ENCODE measurements at regions not wholly inside any gene's neighbourhood (a gene's known extent, or its start where the extent isn't known, plus 50 kb on each side); places are given as distances from the start of the nearest gene placed in this dataset.
"Not testable (repeated sequence)": the region's sequence is repeated elsewhere in the genome, so short reads cannot be mapped to it uniquely, and the experiment has no call there.

DNA sequence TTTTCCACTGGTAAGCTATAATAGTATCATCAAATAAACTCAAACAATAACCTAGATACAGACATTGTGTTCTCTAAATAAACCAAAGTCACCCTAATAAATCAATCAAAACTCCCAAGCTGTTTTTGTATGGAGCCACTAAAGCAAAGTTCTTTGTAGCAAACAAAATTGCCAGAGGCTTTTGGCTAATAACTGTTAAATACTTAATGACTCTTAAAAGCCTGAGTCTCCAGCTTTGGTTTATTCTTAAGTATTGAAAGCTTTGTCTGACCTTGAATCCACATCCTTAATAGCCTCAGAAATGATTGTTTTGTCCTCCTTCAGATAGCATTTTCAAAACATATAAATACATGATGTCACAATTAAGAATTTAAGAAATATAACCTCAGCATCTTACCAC, 725.3 kb downstream of the SI start:
- DNase-seq (ENCODE audit: extremely low read depth, low read depth): no peak
- TF ChIP-seq, protein P1, sequence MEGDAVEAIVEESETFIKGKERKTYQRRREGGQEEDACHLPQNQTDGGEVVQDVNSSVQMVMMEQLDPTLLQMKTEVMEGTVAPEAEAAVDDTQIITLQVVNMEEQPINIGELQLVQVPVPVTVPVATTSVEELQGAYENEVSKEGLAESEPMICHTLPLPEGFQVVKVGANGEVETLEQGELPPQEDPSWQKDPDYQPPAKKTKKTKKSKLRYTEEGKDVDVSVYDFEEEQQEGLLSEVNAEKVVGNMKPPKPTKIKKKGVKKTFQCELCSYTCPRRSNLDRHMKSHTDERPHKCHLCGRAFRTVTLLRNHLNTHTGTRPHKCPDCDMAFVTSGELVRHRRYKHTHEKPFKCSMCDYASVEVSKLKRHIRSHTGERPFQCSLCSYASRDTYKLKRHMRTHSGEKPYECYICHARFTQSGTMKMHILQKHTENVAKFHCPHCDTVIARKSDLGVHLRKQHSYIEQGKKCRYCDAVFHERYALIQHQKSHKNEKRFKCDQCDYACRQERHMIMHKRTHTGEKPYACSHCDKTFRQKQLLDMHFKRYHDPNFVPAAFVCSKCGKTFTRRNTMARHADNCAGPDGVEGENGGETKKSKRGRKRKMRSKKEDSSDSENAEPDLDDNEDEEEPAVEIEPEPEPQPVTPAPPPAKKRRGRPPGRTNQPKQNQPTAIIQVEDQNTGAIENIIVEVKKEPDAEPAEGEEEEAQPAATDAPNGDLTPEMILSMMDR (IDR thresholded peaks at IDR 0.05; ENCODE audit: low read depth, low read length, missing control alignments): no peak
- no peak overlapping the region for H3K4me3 ChIP-seq (replicated peaks; ENCODE audit: low read depth, low read length)

GRCh38 chr3:164351131-164351530, 727.2 kb downstream of the SI start:
- H3K4me3 ChIP-seq (replicated peaks; ENCODE audit: low read depth, low read length): no peak overlapping the region
- no peak for DNase-seq (ENCODE audit: extremely low read depth, low read depth)
- TF ChIP-seq, protein P1 (IDR thresholded peaks at IDR 0.05; ENCODE audit: low read depth, low read length, missing control alignments): no peak

GRCh38 chr3:164342206-164342605, 736.1 kb downstream of the SI start:
- not testable (repeated sequence) for DNase-seq (ENCODE audit: extremely low read depth, low read depth); H3K4me3 ChIP-seq (replicated peaks; ENCODE audit: low read depth, low read length)

GRCh38 chr3:164341086-164341485, 737.2 kb downstream of the SI start:
- DNase-seq (ENCODE audit: extremely low read depth, low read depth): no peak
- TF ChIP-seq, protein P1 (IDR thresholded peaks at IDR 0.05; ENCODE audit: low read depth, low read length, missing control alignments): no peak
- no peak overlapping the region for H3K4me3 ChIP-seq (replicated peaks; ENCODE audit: low read depth, low read length)

DNA sequence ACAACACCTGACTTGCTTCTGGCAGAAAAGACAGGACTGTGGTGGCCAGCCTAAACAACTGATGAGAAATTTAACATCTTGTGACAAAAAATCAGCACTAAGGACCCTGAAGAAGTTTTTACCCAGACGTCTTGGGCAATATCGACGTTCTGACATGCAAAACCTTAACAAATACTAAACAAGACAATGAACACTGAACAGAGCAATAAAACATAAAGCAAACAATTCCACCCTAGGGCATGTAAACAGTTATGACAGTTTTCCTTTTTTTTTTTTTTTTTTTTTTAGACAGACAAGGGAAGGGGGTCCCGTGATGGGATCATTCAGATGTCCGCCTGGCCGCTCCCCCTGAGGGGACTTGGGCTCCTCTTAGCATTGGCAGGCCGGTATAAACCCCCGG, 738.0 kb downstream of the SI start:
- no peak for DNase-seq (ENCODE audit: extremely low read depth, low read depth)
- no peak overlapping the region for H3K4me3 ChIP-seq (replicated peaks; ENCODE audit: low read depth, low read length)
- TF ChIP-seq, protein P1 (IDR thresholded peaks at IDR 0.05; ENCODE audit: low read depth, low read length, missing control alignments): no peak

GRCh38 chr3:164332831-164333802, 745.2 kb downstream of the SI start:
- no peak overlapping the region for H3K4me3 ChIP-seq (replicated peaks; ENCODE audit: low read depth, low read length)

GRCh38 chr3:164326714-164327113, 751.6 kb downstream of the SI start:
- no peak for DNase-seq (ENCODE audit: extremely low read depth, low read depth)
- TF ChIP-seq, protein P1 (IDR thresholded peaks at IDR 0.05; ENCODE audit: low read depth, low read length, missing control alignments): no peak
- no peak overlapping the region for H3K4me3 ChIP-seq (replicated peaks; ENCODE audit: low read depth, low read length)

More at GRCh38 chr3:164332831-164333802, 745.2 kb downstream of the SI start:
- no peak for DNase-seq (ENCODE audit: extremely low read depth, low read depth)
- TF ChIP-seq, protein P1 (IDR thresholded peaks at IDR 0.05; ENCODE audit: low read depth, low read length, missing control alignments): no peak

All from HFF-Myc (cell line).